Stimulated activated naive CD8-positive, alpha-beta T cell treated with anti-CD3 and anti-CD28 coated beads, Interleukin-15, amount 100 ng/mL, for 72 hours (primary cell): ENCODE measurements at regions not wholly inside any gene's neighbourhood (a gene's known extent, or its start where the extent isn't known, plus 50 kb on each side); places are given as distances from the start of the nearest gene placed in this dataset.

Experiments
- ATAC-seq: fragments of 150-1000 bp; cut with Tn5 transposase; 2 replicates; pipeline ENCODE4 v1.10.0; 2021; ENCODE audit warnings: mild to moderate bottlenecking, moderate library complexity
- DNase-seq, 2 donors: peaks; one replicate each; pipeline ENCODE4 v3.0.0; 2021 to 2022
- H3K27ac Mint-ChIP-seq, 2 donors: one replicate each; pipeline ENCODE4 v1.8.0; 2022; ENCODE audit warnings: mild to moderate bottlenecking in 2 of 2, mixed read lengths in 2 of 2, moderate library complexity in 2 of 2
- H3K27me3 Mint-ChIP-seq: one replicate; pipeline ENCODE4 v1.8.0; 2022; ENCODE audit warnings: mixed read lengths
- H3K4me1 Mint-ChIP-seq: one replicate; pipeline ENCODE4 v1.8.0; 2022; ENCODE audit warnings: mild to moderate bottlenecking, mixed read lengths
- H3K4me3 Mint-ChIP-seq, 2 donors: one replicate each; pipeline ENCODE4 v1.8.0; 2022; ENCODE audit warnings: mild to moderate bottlenecking in 2 of 2, mixed read lengths in 2 of 2, moderate library complexity in 1 of 2
- H3K9me3 Mint-ChIP-seq, 2 donors: one replicate each; pipeline ENCODE4 v1.8.0; 2022; ENCODE audit warnings: mixed read lengths in 2 of 2

DNA sequence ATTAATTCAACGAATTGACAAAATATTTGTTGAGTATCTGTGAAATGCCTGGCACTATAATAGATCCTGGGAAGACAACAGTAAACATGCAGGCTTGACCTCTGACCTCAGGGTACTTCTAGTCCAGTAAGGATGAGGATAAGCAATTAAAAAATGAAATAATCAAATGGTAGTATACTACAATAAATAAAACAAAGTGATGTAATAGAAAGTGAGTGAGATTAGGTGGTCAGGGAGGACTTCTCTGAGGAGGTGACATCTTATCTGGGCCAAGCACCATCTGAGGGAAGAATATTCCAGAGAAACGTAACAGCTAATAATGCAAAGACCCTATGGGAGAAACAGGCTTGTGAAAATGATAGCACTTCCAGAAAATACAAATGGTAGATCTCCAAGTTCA lies 50.1 kb upstream of the RHOBTB1 start:
- H3K27me3 Mint-ChIP-seq: peaks cover 8% of the 10 kb centered on the region
- H3K9me3 Mint-ChIP-seq: no peaks in the 10 kb centered on the region
- no peak for ATAC-seq
- DNase-seq: no peak
- no peak overlapping the region for H3K4me3 Mint-ChIP-seq
- no peaks in the 10 kb centered on the region for H3K4me1 Mint-ChIP-seq
- no peak overlapping the region for H3K27ac Mint-ChIP-seq
